GM19193 (cell line): ENCODE measurements at regions not wholly inside any gene's neighbourhood (a gene's known extent, or its start where the extent isn't known, plus 50 kb on each side); places are given as distances from the start of the nearest gene placed in this dataset.

Source experiments
- POLR2A ChIP-seq: IDR thresholded peaks from 4 replicates; pipeline ENCODE4 v1.6.1; 2011; ENCODE audit not compliant: insufficient read depth, insufficient read length; ENCODE audit errors: extremely low read depth

GRCh38 chr2:8088810-8089209 is 593.0 kb upstream of the ID2 start:
- no peak for TF ChIP-seq POLR2A

GRCh38 chr2:8089596-8089995 is 592.3 kb upstream of the ID2 start:
- no peak for TF ChIP-seq POLR2A

GRCh38 chr2:8090748-8091700 is 590.8 kb upstream of the ID2 start:
- TF ChIP-seq POLR2A = no peak

GRCh38 chr2:8094526-8094925 is 587.3 kb upstream of the ID2 start:
- no peak for TF ChIP-seq POLR2A

- no peak for TF ChIP-seq POLR2A
These were observed 585.9 kb upstream of the ID2 start for GRCh38 chr2:8095978-8096377.

- no peak for TF ChIP-seq POLR2A
These were observed 585.4 kb upstream of the ID2 start for GRCh38 chr2:8096484-8096883.

- no peak for TF ChIP-seq POLR2A
These were observed 583.2 kb upstream of the ID2 start for GRCh38 chr2:8098476-8099266.

- no peak for TF ChIP-seq POLR2A
These were observed 582.6 kb upstream of the ID2 start for GRCh38 chr2:8099267-8099582.

GRCh38 chr2:8101614-8102277 is 580.1 kb upstream of the ID2 start:
- no peak for TF ChIP-seq POLR2A

- no peak for TF ChIP-seq POLR2A
These were observed 579.4 kb upstream of the ID2 start for GRCh38 chr2:8102470-8102869.

GRCh38 chr2:8103085-8103708 is 578.7 kb upstream of the ID2 start:
- TF ChIP-seq POLR2A = no peak

GRCh38 chr2:8107150-8107549 is 574.7 kb upstream of the ID2 start:
- no peak for TF ChIP-seq POLR2A

GRCh38 chr2:8107621-8108378 is 574.1 kb upstream of the ID2 start:
- TF ChIP-seq POLR2A = no peak

GRCh38 chr2:8110716-8111115 is 571.1 kb upstream of the ID2 start:
- TF ChIP-seq POLR2A = no peak
